ENCODE measurements at regions not wholly inside any gene's neighbourhood (a gene's known extent, or its start where the extent isn't known, plus 50 kb on each side); places are given as distances from the start of the nearest gene placed in this dataset.

GRCh38 chr3:24639061-24639460 lies 144.4 kb upstream of the THRB start:
- H2BK120ac ChIP-seq (replicated peaks; ENCODE audit: low read depth, low read length): no peak overlapping the region
- no peaks in the 10 kb centered on the region for H3K23me2 ChIP-seq (ENCODE audit: low read depth, low read length)
- H3K79me2 ChIP-seq (ENCODE audit: control insufficient read depth in 1 of 2, insufficient read depth in 2 of 2, low read length in 2 of 2): no peaks in the 10 kb centered on the region
- H2BK20ac ChIP-seq (ENCODE audit: low read length): no peak overlapping the region
- H3K9me3 ChIP-seq (ENCODE audit: insufficient read depth in 2 of 2, low read depth in 1 of 2, low read length in 1 of 2): no peaks in the 10 kb centered on the region
- H4K5ac ChIP-seq (ENCODE audit: insufficient read length, low read depth, low read length): no peak overlapping the region
- no peaks in the 10 kb centered on the region for H4K20me1 ChIP-seq (replicated peaks in 1 of 2; ENCODE audit: control insufficient read depth in 1 of 2, insufficient read depth in 2 of 2, low read length in 2 of 2)
- no peak overlapping the region for H3K56ac ChIP-seq (replicated peaks; ENCODE audit: insufficient read length, low read depth, low read length)
- CTCF ChIA-PET (ENCODE audit: partially characterized antibody): interaction anchor here (1.1 to 2.1 kb wide), 8 partner anchors 10 to 453 kb away, joined by 3 to 8 read pairs (median 4); partner anchors contain the start of gene THRB
- DNase-seq (ENCODE audit: low read depth in 1 of 2, low spot score in 2 of 2) (no peak), FAIRE-seq (no peak)
- POLR2A ChIA-PET (ENCODE audit: partially characterized antibody): no interaction called here
- H3K18ac ChIP-seq (ENCODE audit: extremely low read depth, low read length): no peak overlapping the region
- H2BK5ac ChIP-seq (ENCODE audit: low read depth, low read length): no peak overlapping the region
- no peak overlapping the region for H3K23ac ChIP-seq (ENCODE audit: insufficient read length)
- no peak overlapping the region for H4K8ac ChIP-seq (ENCODE audit: extremely low read depth, insufficient read depth, low read length)
- H3K79me1 ChIP-seq (ENCODE audit: low read depth, low read length): no peaks in the 10 kb centered on the region
- H3K14ac ChIP-seq (ENCODE audit: insufficient read length): no peak overlapping the region
- H3K27me3 ChIP-seq (replicated peaks in 1 of 4; ENCODE audit: control insufficient read depth in 3 of 4, extremely low read depth in 1 of 4, insufficient read depth in 3 of 4, low read length in 3 of 4): no peaks in the 10 kb centered on the region
- peaks cover 0 to 4% (median 1%) of the 10 kb centered on the region in 4 experiments; a peak in 2 of 7 replicates for H3K4me1 ChIP-seq (replicated peaks in 1 of 4; ENCODE audit: control insufficient read depth in 3 of 4, insufficient read depth in 4 of 4, low read length in 3 of 4)
- H2AK5ac ChIP-seq (ENCODE audit: low read depth, low read length): no peak overlapping the region
- TF ChIP-seq KDM1A (IDR thresholded peaks at IDR 0.05; ENCODE audit: borderline replicate concordance, low read length) (no peak), BRCA1 (IDR thresholded peaks at IDR 0.05; ENCODE audit: low read depth, low read length) (no peak), CEBPB (IDR thresholded peaks at IDR 0.05; ENCODE audit: low read depth, low read length) (0 out of 2 replicates have a peak, but pooled peaks have one; percentile 48), POLR2A (IDR thresholded peaks at IDR 0.05; ENCODE audit: control extremely low read depth in 1 of 2, low read depth in 2 of 2, low read length in 2 of 2) (no peak), SAP30 (IDR thresholded peaks at IDR 0.05; ENCODE audit: insufficient read depth, insufficient replicate concordance, low read length) (no peak)
- H3K4me2 ChIP-seq (ENCODE audit: insufficient read depth in 1 of 2, low read depth in 2 of 2, low read length in 2 of 2): no peak overlapping the region
- 86% methylated on average over 1 of the region's 1 CpG; no CpG with 5 or more reads in 1 of the 2 experiments for WGBS, 2 experiments (ENCODE audit: extremely low coverage in 1 of 2, insufficient coverage in 1 of 2, insufficient read length in 1 of 2, insufficient replicate concordance in 2 of 2, low coverage in 1 of 2, low lambda C conversion rate in 2 of 2, missing lambda C conversion rate in 1 of 2)
- no peak overlapping the region for H3K4me3 ChIP-seq (ENCODE audit: extremely low read depth in 1 of 4, insufficient read depth in 2 of 4, low read depth in 3 of 4, low read length in 4 of 4)
- H2AFZ ChIP-seq (ENCODE audit: low read length): no peak overlapping the region
- no peak overlapping the region for H3K27ac ChIP-seq (ENCODE audit: low read depth, low read length)
- H3K4ac ChIP-seq (replicated peaks; ENCODE audit: insufficient read length, low read depth, low read length): no peak overlapping the region
- H2BK15ac ChIP-seq (ENCODE audit: low read length): no peak overlapping the region
- H4K91ac ChIP-seq (replicated peaks; ENCODE audit: insufficient read length, low read length): no peak overlapping the region
- H2BK12ac ChIP-seq (ENCODE audit: low read depth, low read length): no peak overlapping the region
- H3K36me3 ChIP-seq (ENCODE audit: control insufficient read depth in 2 of 4, insufficient read depth in 4 of 4, low read length in 3 of 4): no peaks in the 10 kb centered on the region
- no peak overlapping the region for H3K9ac ChIP-seq (replicated peaks in 1 of 4; ENCODE audit: extremely low read depth in 1 of 4, low read depth in 3 of 4, low read length in 3 of 4)

Measured in H1 (cell line).